Duodenal mucosa (tissue), 2 donors: ENCODE measurements at regions not wholly inside any gene's neighbourhood (a gene's known extent, or its start where the extent isn't known, plus 50 kb on each side); places are given as distances from the start of the nearest gene placed in this dataset.
A peak's percentile ranks its signal among the peaks of the same experiment; 100 is the strongest.

Source experiments
- H3K27ac ChIP-seq: one replicate; pipeline ENCODE4 v1.7.0; 2013; ENCODE audit warnings: low read depth, low read length
- H3K27me3 ChIP-seq, 2 donors: one replicate each; pipeline ENCODE4 v1.7.0; 2013; ENCODE audit warnings: low read length in 2 of 2, control low read depth in 1 of 2; ENCODE audit not compliant: insufficient read depth in 2 of 2, control insufficient read depth in 1 of 2
- H3K36me3 ChIP-seq, 2 donors: one replicate each; pipeline ENCODE4 v1.7.0; 2013; ENCODE audit warnings: low read length in 2 of 2, control low read depth in 1 of 2; ENCODE audit not compliant: insufficient read depth in 2 of 2, control insufficient read depth in 1 of 2
- H3K4me1 ChIP-seq, 2 donors: one replicate each; pipeline ENCODE4 v1.7.0; 2013; ENCODE audit warnings: low read length in 2 of 2, control low read depth in 1 of 2; ENCODE audit not compliant: insufficient read depth in 2 of 2, control insufficient read depth in 1 of 2
- H3K4me3 ChIP-seq, 2 donors: one replicate each; pipeline ENCODE4 v1.7.0; 2013; ENCODE audit warnings: low read length in 2 of 2, low read depth in 1 of 2
- H3K9ac ChIP-seq, 2 donors: one replicate each; pipeline ENCODE4 v1.7.0; 2013; ENCODE audit warnings: low read length in 2 of 2, low read depth in 1 of 2
- H3K9me3 ChIP-seq, 2 donors: one replicate each; pipeline ENCODE4 v1.7.0; 2013; ENCODE audit warnings: low read length in 2 of 2, control low read depth in 1 of 2; ENCODE audit not compliant: control insufficient read depth in 1 of 2

GRCh38 chr18:49731860-49732311, 81.4 kb downstream of the ACAA2 start:
- no peak overlapping the region for H3K4me3 ChIP-seq
- H3K9me3 ChIP-seq, result no peaks in the 10 kb centered on the region
- no peaks in the 10 kb centered on the region for H3K36me3 ChIP-seq
- H3K27me3 ChIP-seq, result no peaks in the 10 kb centered on the region
- H3K9ac ChIP-seq, result no peak overlapping the region
- H3K27ac ChIP-seq, result no peak overlapping the region
- H3K4me1 ChIP-seq, result peaks cover 28 to 29% of the 10 kb centered on the region in 2 donors

DNA sequence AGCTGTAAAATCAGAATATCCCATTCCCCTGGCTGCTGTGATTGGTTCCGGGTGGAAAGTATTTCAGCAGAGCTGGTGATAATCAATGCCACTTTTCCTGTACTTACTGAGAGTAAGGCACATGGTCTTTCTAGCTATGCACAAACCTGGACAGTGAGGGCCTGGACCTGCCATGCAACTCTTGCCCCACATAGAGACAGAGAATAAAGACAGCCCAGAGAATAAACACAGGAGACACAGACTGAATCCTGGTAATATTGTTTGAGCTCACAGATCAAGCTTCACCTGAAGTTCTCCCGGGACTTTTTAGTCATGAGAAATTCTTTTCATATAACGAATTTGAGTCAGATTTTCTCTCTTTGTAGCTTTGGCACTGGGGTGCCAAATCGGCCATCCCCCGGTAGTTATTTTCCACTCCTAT, 81.9 kb downstream of the ACAA2 start:
- no peak overlapping the region for H3K4me3 ChIP-seq
- no peak overlapping the region for H3K27ac ChIP-seq
- no peak overlapping the region for H3K9ac ChIP-seq
- H3K27me3 ChIP-seq, result no peaks in the 10 kb centered on the region
- no peaks in the 10 kb centered on the region for H3K9me3 ChIP-seq
- peaks cover 28 to 29% of the 10 kb centered on the region in 2 donors for H3K4me1 ChIP-seq
- H3K36me3 ChIP-seq, result no peaks in the 10 kb centered on the region

- H3K27me3 ChIP-seq, result no peaks in the 10 kb centered on the region
- no peak overlapping the region for H3K4me3 ChIP-seq
- peaks cover 29 to 31% of the 10 kb centered on the region in 2 donors for H3K4me1 ChIP-seq
- H3K9ac ChIP-seq, result no peak overlapping the region
- no peak overlapping the region for H3K27ac ChIP-seq
- no peaks in the 10 kb centered on the region for H3K9me3 ChIP-seq
- H3K36me3 ChIP-seq, result no peaks in the 10 kb centered on the region
Measured at GRCh38 chr18:49730951-49731391, 82.4 kb downstream of the ACAA2 start.

DNA sequence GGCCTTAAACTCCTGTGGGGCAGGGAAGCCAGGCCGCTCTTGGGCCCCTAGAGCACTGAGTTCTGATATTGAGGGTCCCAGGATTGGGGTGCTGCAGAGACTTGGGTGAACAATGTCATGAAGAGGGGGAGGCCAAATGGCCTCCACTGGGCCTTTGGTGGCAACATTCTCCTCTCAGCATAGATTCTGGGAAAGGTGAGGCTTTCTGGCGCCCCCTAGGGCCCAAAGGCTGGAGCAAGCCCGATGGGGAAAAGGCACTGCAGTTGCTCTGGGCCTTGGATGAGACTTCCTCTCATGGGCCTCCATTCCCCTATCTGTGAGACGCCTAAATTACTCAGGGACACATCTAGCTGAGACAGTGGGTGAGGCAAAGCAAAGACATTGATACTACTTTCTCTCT, 84.8 kb downstream of the ACAA2 start:
- no peak overlapping the region for H3K27ac ChIP-seq
- H3K4me1 ChIP-seq, result peaks cover 37 to 42% of the 10 kb centered on the region in 2 donors

GRCh38 chr18:49727816-49728215, 85.5 kb downstream of the ACAA2 start:
- no peak overlapping the region for H3K4me3 ChIP-seq
- peaks cover 45 to 49% of the 10 kb centered on the region in 2 donors for H3K4me1 ChIP-seq
- H3K9ac ChIP-seq, result no peak overlapping the region
- H3K36me3 ChIP-seq, result no peaks in the 10 kb centered on the region
- no peaks in the 10 kb centered on the region for H3K9me3 ChIP-seq
- H3K27ac ChIP-seq, result no peak overlapping the region
- no peaks in the 10 kb centered on the region for H3K27me3 ChIP-seq

More for the DNA sequence above, 84.8 kb downstream of the ACAA2 start:
- Histone ChIP-seq H3K9ac (no peak overlapping the region), H3K4me3 (no peak overlapping the region), H3K27me3 (no peaks in the 10 kb centered on the region), H3K36me3 (no peaks in the 10 kb centered on the region), H3K9me3 (no peaks in the 10 kb centered on the region)

GRCh38 chr18:49726675-49726963, 86.7 kb downstream of the ACAA2 start:
- peaks cover 41 to 54% of the 10 kb centered on the region in 2 donors for H3K4me1 ChIP-seq
- no peak overlapping the region for H3K4me3 ChIP-seq
- no peak overlapping the region for H3K9ac ChIP-seq
- no peaks in the 10 kb centered on the region for H3K9me3 ChIP-seq
- no peaks in the 10 kb centered on the region for H3K36me3 ChIP-seq
- H3K27me3 ChIP-seq, result no peaks in the 10 kb centered on the region
- H3K27ac ChIP-seq, result no peak overlapping the region

DNA sequence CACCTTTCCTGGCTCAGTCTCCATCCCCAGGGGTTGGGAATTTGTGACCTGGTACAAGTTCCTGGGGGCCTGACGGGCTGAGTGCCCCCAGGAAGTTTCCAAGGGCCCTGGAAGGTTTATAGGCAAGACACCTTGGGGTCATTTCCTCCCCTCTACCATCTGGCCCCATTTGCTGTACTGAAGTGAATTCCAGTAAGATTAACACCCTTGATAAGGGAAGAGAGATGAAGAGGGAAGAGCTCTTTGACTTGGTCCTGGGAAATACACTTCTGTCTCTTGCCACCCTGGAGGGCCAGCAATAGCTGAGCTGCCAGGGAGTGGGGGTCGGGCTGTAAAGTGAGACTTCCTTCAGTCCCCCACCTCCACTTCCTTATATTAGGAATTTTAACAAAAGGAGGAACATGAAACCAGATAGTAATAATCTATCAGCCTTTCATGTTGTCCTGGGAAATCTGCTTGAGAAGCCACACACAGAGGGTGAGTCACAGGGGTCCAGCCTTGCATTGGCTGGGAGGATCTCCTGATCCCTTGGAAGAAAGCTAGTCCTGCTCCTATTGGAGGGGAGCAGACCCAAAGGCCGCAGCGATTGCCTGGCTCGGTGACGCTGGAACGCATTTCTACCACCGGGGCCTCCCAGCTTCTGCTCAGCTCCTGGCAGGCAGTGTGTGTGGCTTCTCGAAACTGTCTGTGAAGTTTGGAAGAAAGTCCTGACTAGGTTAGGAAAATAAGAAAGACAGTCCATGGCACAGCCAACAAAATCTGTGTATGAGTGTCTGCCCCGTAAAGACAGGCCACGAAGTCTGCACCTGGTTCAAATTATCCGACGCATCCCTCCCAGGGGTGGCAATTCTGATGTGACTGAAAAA, 87.3 kb downstream of the ACAA2 start:
- Histone ChIP-seq H3K27me3 (no peaks in the 10 kb centered on the region), H3K36me3 (no peaks in the 10 kb centered on the region), H3K9me3 (no peaks in the 10 kb centered on the region), H3K4me3 (no peak overlapping the region), H3K4me1 (peaks cover 35 to 48% of the 10 kb centered on the region in 2 donors), H3K9ac (no peak overlapping the region), H3K27ac (no peak overlapping the region)

DNA sequence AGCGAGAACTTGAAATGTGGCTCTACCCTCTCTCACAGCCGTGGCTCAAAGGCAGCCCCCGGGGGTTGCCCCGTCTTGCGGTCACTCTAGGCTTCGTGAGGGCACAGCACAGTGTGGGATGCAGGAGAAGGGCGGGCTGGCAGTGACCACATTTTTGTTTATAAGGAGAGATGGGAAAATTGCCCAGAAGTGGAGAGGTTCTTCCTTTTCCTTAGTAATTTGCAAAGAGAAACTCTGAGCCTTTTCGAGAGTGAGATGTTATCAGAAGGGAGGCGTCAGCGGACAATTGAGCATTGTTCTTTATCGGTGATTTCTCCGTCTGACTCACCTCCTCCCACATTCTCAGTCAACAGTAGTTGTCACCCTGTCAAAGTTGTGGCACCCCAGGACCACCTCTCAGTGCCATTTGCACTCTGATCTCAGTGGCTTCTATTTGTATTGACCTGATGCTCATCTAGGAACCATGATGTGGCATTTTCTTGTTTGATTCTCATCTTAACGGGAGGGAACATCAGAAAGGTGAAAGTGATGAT, 89.6 kb downstream of the ACAA2 start:
- Histone ChIP-seq H3K9me3 (no peaks in the 10 kb centered on the region), H3K4me1 (peaks cover 19 to 32% of the 10 kb centered on the region in 2 donors), H3K36me3 (no peaks in the 10 kb centered on the region), H3K9ac (no peak overlapping the region), H3K27ac (no peak overlapping the region), H3K27me3 (no peaks in the 10 kb centered on the region), H3K4me3 (peak overlapping the region in 1 of 2 donors; percentile 17)

DNA sequence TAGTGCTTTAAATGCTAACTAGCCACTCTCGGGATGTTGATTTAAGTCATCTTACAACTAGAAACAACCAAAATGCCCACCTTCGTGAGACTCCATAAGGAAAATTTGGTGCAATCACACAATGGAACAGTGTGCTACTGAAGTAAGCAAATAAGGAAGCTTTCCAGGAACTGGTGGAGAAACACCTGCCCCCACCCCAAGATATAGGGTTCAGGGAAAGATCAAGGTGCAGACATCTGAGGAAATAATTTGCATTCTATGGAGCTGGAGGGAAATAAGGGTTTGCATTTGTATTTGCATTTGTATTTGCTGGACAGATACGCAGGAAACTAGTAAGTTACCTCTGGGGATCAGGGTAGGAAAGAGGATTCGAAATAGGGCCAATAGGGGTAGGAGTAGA, 90.9 kb downstream of the ACAA2 start:
- H3K9ac ChIP-seq, result no peak overlapping the region
- no peak overlapping the region for H3K27ac ChIP-seq

DNA sequence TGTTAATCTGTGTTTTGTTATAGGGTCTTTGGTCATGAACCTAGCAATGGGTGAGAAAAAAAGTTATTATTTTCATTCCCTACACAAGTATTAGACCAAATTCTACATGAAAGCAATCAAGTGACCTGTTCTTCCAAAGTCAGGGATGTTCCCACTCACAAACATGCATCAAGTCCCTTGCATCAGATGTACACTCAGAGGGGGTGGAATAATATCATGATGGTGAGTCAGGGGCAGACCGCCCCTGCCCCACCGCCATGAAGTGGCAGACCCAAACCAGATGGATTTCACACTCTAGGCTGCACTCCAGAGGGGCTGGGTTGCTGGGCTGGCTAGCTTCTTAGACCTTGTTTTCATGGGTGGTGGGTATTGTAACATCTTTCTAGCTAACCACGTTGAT, 91.4 kb downstream of the ACAA2 start:
- Histone ChIP-seq H3K9me3 (no peaks in the 10 kb centered on the region), H3K27me3 (no peaks in the 10 kb centered on the region), H3K36me3 (no peaks in the 10 kb centered on the region), H3K4me1 (peaks cover 19 to 32% of the 10 kb centered on the region in 2 donors), H3K27ac (no peak overlapping the region), H3K9ac (no peak overlapping the region), H3K4me3 (no peak overlapping the region)

More for the DNA sequence above, 90.9 kb downstream of the ACAA2 start:
- H3K9me3 ChIP-seq, result no peaks in the 10 kb centered on the region
- peaks cover 19 to 32% of the 10 kb centered on the region in 2 donors for H3K4me1 ChIP-seq
- H3K36me3 ChIP-seq, result no peaks in the 10 kb centered on the region
- H3K4me3 ChIP-seq, result peak overlapping the region in 1 of 2 donors; percentile 24
- H3K27me3 ChIP-seq, result no peaks in the 10 kb centered on the region
